CD14-positive monocyte (primary cell): ENCODE measurements at regions not wholly inside any gene's neighbourhood (a gene's known extent, or its start where the extent isn't known, plus 50 kb on each side); places are given as distances from the start of the nearest gene placed in this dataset.

Experiments used
- DNase-seq, 3 donors: peaks; one replicate each; pipeline ENCODE4 v3.0.0-alpha.2; 2011 to 2022
- H2AFZ ChIP-seq: 2 replicates; pipeline ENCODE4 v1.6.0; 2012; ENCODE audit warnings: mild to moderate bottlenecking, low read depth, low read length, inconsistent platforms; ENCODE audit not compliant: insufficient read depth, poor library complexity, severe bottlenecking
- H3K27ac ChIP-seq, 2 donors: 1 replicate in 1 of 2; 2 replicates in 1 of 2; pipeline ENCODE4 v1.5.1; 2012 to 2013; ENCODE audit warnings: low read length in 2 of 2, control low read depth in 1 of 2, inconsistent platforms in 1 of 2, low read depth in 1 of 2, mild to moderate bottlenecking in 1 of 2
- H3K27me3 ChIP-seq, 2 donors: one replicate each; pipeline versions ENCODE4 v1.6.0 to v1.6.1; 2011 to 2013; ENCODE audit warnings: low read length in 2 of 2; ENCODE audit not compliant: control insufficient read depth in 2 of 2, insufficient read depth in 2 of 2
- H3K36me3 ChIP-seq, 2 donors: replicated peaks in 1 of 2; 1 replicate in 1 of 2; 2 replicates in 1 of 2; pipeline versions ENCODE4 v1.5.1 to v1.6.1; 2012 to 2013; ENCODE audit warnings: low read length in 2 of 2, control low read depth in 1 of 2, inconsistent platforms in 1 of 2, mild to moderate bottlenecking in 1 of 2; ENCODE audit not compliant: insufficient read depth in 2 of 2, control insufficient read depth in 1 of 2
- H3K4me1 ChIP-seq, 2 donors: 1 replicate in 1 of 2; 2 replicates in 1 of 2; pipeline versions ENCODE4 v1.5.1 to v1.6.1; 2012 to 2013; ENCODE audit warnings: low read length in 2 of 2, control low read depth in 1 of 2, inconsistent platforms in 1 of 2, mild to moderate bottlenecking in 1 of 2, moderate library complexity in 1 of 2; ENCODE audit not compliant: insufficient read depth in 2 of 2, control insufficient read depth in 1 of 2
- H3K4me2 ChIP-seq: replicated peaks from 2 replicates; pipeline ENCODE3; 2012; ENCODE audit warnings: low read length, moderate library complexity, mild to moderate bottlenecking; ENCODE audit not compliant: poor library complexity, severe bottlenecking; ENCODE audit errors: extremely low read depth
- H3K4me3 ChIP-seq, 3 experiments: fragments of 200-600 bp in 1 of 3; sonication (generic) in 1 of 3; replicated peaks in 1 of 3; 1 replicate in 2 of 3; 2 replicates in 1 of 3; pipeline ENCODE4 v1.5.1; 2011 to 2013; ENCODE audit warnings: low read length in 3 of 3, mild to moderate bottlenecking in 3 of 3, control low read depth in 2 of 3, low read depth in 2 of 3, inconsistent platforms in 1 of 3, moderate library complexity in 1 of 3
- H3K79me2 ChIP-seq: 2 replicates; pipeline ENCODE4 v1.6.0; 2012; ENCODE audit warnings: mild to moderate bottlenecking, control low read depth, inconsistent platforms, low read length, moderate library complexity; ENCODE audit not compliant: insufficient read depth
- H3K9ac ChIP-seq: 2 replicates; pipeline ENCODE4 v1.6.0; 2017; ENCODE audit warnings: low read length, mild to moderate bottlenecking; ENCODE audit not compliant: insufficient read depth, poor library complexity, severe bottlenecking
- H3K9me3 ChIP-seq, 2 donors: replicated peaks in 1 of 2; 1 replicate in 1 of 2; 2 replicates in 1 of 2; pipeline versions ENCODE4 v1.5.1 to v1.6.1; 2012 to 2013; ENCODE audit warnings: low read length in 2 of 2, control low read depth in 1 of 2; ENCODE audit not compliant: control insufficient read depth in 1 of 2, insufficient read depth in 1 of 2
- H4K20me1 ChIP-seq: 2 replicates; pipeline ENCODE4 v1.6.0; 2012; ENCODE audit warnings: mild to moderate bottlenecking, low read length, control low read depth, moderate library complexity; ENCODE audit not compliant: insufficient read depth
- H3K27ac Mint-ChIP-seq, 7 donors: one replicate each; pipeline ENCODE4 v1.8.0; 2020; ENCODE audit warnings: mild to moderate bottlenecking in 7 of 7, mixed read lengths in 7 of 7, moderate library complexity in 6 of 7, inconsistent platforms in 2 of 7
- H3K27me3 Mint-ChIP-seq, 3 donors: one replicate each; pipeline ENCODE4 v1.8.0; 2021 to 2022; ENCODE audit warnings: low read depth in 3 of 3, mild to moderate bottlenecking in 3 of 3, mixed read lengths in 3 of 3, moderate library complexity in 3 of 3, inconsistent platforms in 1 of 3
- H3K36me3 Mint-ChIP-seq, 2 donors: one replicate each; pipeline ENCODE4 v1.8.0; 2020; ENCODE audit warnings: mixed read lengths in 2 of 2, inconsistent platforms in 1 of 2, mild to moderate bottlenecking in 1 of 2
- H3K4me1 Mint-ChIP-seq: one replicate; pipeline ENCODE4 v1.8.0; 2020; ENCODE audit warnings: mild to moderate bottlenecking, mixed read lengths
- H3K4me3 Mint-ChIP-seq, 2 donors: one replicate each; pipeline ENCODE4 v1.8.0; 2020; ENCODE audit warnings: mild to moderate bottlenecking in 2 of 2, mixed read lengths in 2 of 2, moderate library complexity in 1 of 2
- H3K9me3 Mint-ChIP-seq, 7 donors: one replicate each; pipeline ENCODE4 v1.8.0; 2020 to 2022; ENCODE audit warnings: mixed read lengths in 7 of 7, mild to moderate bottlenecking in 6 of 7, moderate library complexity in 6 of 7, inconsistent platforms in 2 of 7
- CTCF ChIP-seq: fragments of 200-600 bp; IDR thresholded peaks from one replicate; pipeline ENCODE4 v1.8.0; 2022; ENCODE audit warnings: antibody characterized with exemption, mild to moderate bottlenecking
- WGBS: methylation state at CpG from one replicate; pipeline ENCODE4 v1.1.5; 2013; ENCODE audit warnings: missing lambda C conversion rate; ENCODE audit not compliant: insufficient coverage; 5-methylcytosine and 5-hydroxymethylcytosine counted together
- intact Hi-C, 2 donors: fragments of 100-400 bp; cut with micrococcal nuclease; formaldehyde crosslinking; loops; one replicate each; pipeline versions ENCODE4 v1.15.0 to v1.15.1; 2023

GRCh38 chr1:222938986-222939385, 124.1 kb downstream of the DISP1 start:
- Mint-ChIP-seq H3K27ac (no peak overlapping the region), H3K36me3 (peaks cover 2 to 7% of the 10 kb centered on the region in 2 donors), H3K4me3 (no peak overlapping the region), H3K27me3 (peaks cover 0 to 2% (median 0%) of the 10 kb centered on the region in 3 donors), H3K4me1 (no peaks in the 10 kb centered on the region), H3K9me3 (peaks cover 0 to 10% (median 2%) of the 10 kb centered on the region in 7 donors)
- Histone ChIP-seq H3K4me2 (no peak overlapping the region), H3K27ac (no peak overlapping the region), H3K36me3 (no peaks in the 10 kb centered on the region), H3K27me3 (no peaks in the 10 kb centered on the region), H3K9me3 (no peaks in the 10 kb centered on the region), H3K79me2 (no peaks in the 10 kb centered on the region), H3K9ac (no peak overlapping the region), H3K4me3 (no peak overlapping the region), H3K4me1 (no peaks in the 10 kb centered on the region), H4K20me1 (no peaks in the 10 kb centered on the region), H2AFZ (no peak overlapping the region)
- intact Hi-C loops: no loop called here
- TF ChIP-seq CTCF: no peak
- no peak for DNase-seq
- no CpG with 5 or more reads among the region's 1 CpG for WGBS

- Histone ChIP-seq H4K20me1 (no peaks in the 10 kb centered on the region), H3K27ac (no peak overlapping the region), H3K27me3 (no peaks in the 10 kb centered on the region), H3K4me2 (no peak overlapping the region), H3K4me3 (no peak overlapping the region), H2AFZ (no peak overlapping the region), H3K9ac (no peak overlapping the region), H3K9me3 (no peaks in the 10 kb centered on the region), H3K79me2 (no peaks in the 10 kb centered on the region), H3K36me3 (no peaks in the 10 kb centered on the region), H3K4me1 (no peaks in the 10 kb centered on the region)
- 70% methylated on average over 2 of the region's 5 CpGs for WGBS
- intact Hi-C loops: no loop called here
- DNase-seq: no peak
- Mint-ChIP-seq H3K4me1 (no peaks in the 10 kb centered on the region), H3K27ac (peak overlapping the region in 1 of 7 donors; percentile 63), H3K4me3 (no peak overlapping the region), H3K27me3 (peaks cover 0 to 2% (median 0%) of the 10 kb centered on the region in 3 donors), H3K9me3 (peaks cover 0 to 10% (median 2%) of the 10 kb centered on the region in 7 donors), H3K36me3 (peaks cover 2 to 7% of the 10 kb centered on the region in 2 donors)
- no peak for TF ChIP-seq CTCF
These were observed 125.3 kb downstream of the DISP1 start for GRCh38 chr1:222940095-222940494.
